OCI-LY1 (cell line): ENCODE measurements at regions not wholly inside any gene's neighbourhood (a gene's known extent, or its start where the extent isn't known, plus 50 kb on each side); places are given as distances from the start of the nearest gene placed in this dataset.

Experiments
- H2AFZ ChIP-seq: fragments of 200-600 bp; sonication (generic), shearing (Covaris generic); 2 replicates; pipeline ENCODE4 v1.6.0; 2014; ENCODE audit warnings: antibody characterized with exemption, mild to moderate bottlenecking, low read length
- H3F3A ChIP-seq: fragments of 200-600 bp; sonication (generic), shearing (Covaris generic); 2 replicates; pipeline ENCODE4 v1.6.0; 2014; ENCODE audit warnings: mild to moderate bottlenecking, antibody characterized with exemption, low read length, moderate library complexity; ENCODE audit not compliant: insufficient read depth
- H3K27ac ChIP-seq: fragments of 200-600 bp; sonication (generic); 2 replicates; pipeline ENCODE4 v1.5.1; 2014; ENCODE audit warnings: low read length, mixed run types, mild to moderate bottlenecking, low read depth; ENCODE audit not compliant: poor library complexity, severe bottlenecking
- H3K27me3 ChIP-seq: fragments of 200-600 bp; sonication (generic); 2 replicates; pipeline ENCODE4 v1.6.0; 2014; ENCODE audit warnings: antibody characterized with exemption, mild to moderate bottlenecking, low read length, moderate library complexity; ENCODE audit not compliant: insufficient read depth
- H3K36me3 ChIP-seq: fragments of 200-600 bp; sonication (generic); 2 replicates; pipeline ENCODE4 v1.6.1; 2014; ENCODE audit warnings: mild to moderate bottlenecking, antibody characterized with exemption, low read length, moderate library complexity, mixed read lengths; ENCODE audit not compliant: insufficient read depth
- H3K4me1 ChIP-seq: fragments of 200-600 bp; sonication (generic); 2 replicates; pipeline ENCODE4 v1.5.1; 2014; ENCODE audit warnings: mild to moderate bottlenecking, low read length, moderate library complexity; ENCODE audit not compliant: insufficient read depth, severe bottlenecking
- H3K4me2 ChIP-seq: fragments of 200-600 bp; sonication (generic), shearing (Covaris generic); 2 replicates; pipeline ENCODE4 v1.6.1; 2014; ENCODE audit warnings: low read length
- H3K4me3 ChIP-seq: fragments of 200-600 bp; sonication (generic); 2 replicates; pipeline ENCODE4 v1.5.1; 2014; ENCODE audit warnings: low read length, low read depth, mild to moderate bottlenecking, mixed read lengths; ENCODE audit not compliant: poor library complexity, severe bottlenecking
- H3K79me2 ChIP-seq: fragments of 200-600 bp; shearing (Covaris generic); 2 replicates; pipeline ENCODE4 v1.6.1; 2016; ENCODE audit warnings: mixed run types, low read length, mixed read lengths; ENCODE audit not compliant: insufficient read depth
- H3K9ac ChIP-seq: fragments of 200-600 bp; sonication (generic), shearing (Covaris generic); 2 replicates; pipeline ENCODE4 v1.6.1; 2014; ENCODE audit warnings: mild to moderate bottlenecking, low read length, mixed read lengths
- H3K9me2 ChIP-seq: fragments of 200-600 bp; sonication (generic), shearing (Covaris generic); 2 replicates; pipeline ENCODE4 v1.6.1; 2014; ENCODE audit warnings: low read depth, mild to moderate bottlenecking, low read length, mixed read lengths
- H3K9me3 ChIP-seq: fragments of 200-600 bp; shearing (Covaris generic); 2 replicates; pipeline ENCODE4 v1.6.1; 2014; ENCODE audit warnings: low read length, mixed read lengths
- H4K20me1 ChIP-seq: fragments of 200-600 bp; sonication (generic), shearing (Covaris generic); 2 replicates; pipeline ENCODE4 v1.6.0; 2016; ENCODE audit warnings: mild to moderate bottlenecking, low read length; ENCODE audit not compliant: insufficient read depth
- CTCF ChIP-seq: fragments of 200-600 bp; sonication (generic), shearing (Covaris generic); IDR thresholded peaks from 2 replicates; pipeline ENCODE4 v1.5.1; 2017; ENCODE audit warnings: mild to moderate bottlenecking, antibody characterized with exemption, low read length, moderate library complexity, mixed read lengths
- EZH2 ChIP-seq: fragments of 200-600 bp; sonication (generic), shearing (Covaris generic); IDR thresholded peaks from 2 replicates; pipeline ENCODE4 v1.8.0; 2017; ENCODE audit warnings: borderline replicate concordance, mixed run types, mild to moderate bottlenecking, antibody characterized with exemption, low read length, moderate library complexity, mixed read lengths

GRCh38 chr18:49662506-49662905, 100.6 kb downstream of the LIPG start:
- no peak overlapping the region for H3K9ac ChIP-seq
- no peaks in the 10 kb centered on the region for H3K9me2 ChIP-seq
- 0 out of 2 replicates have a peak, but pooled peaks cover 3% of the 10 kb centered on the region for H3K27me3 ChIP-seq
- no peak for TF ChIP-seq EZH2
- no peak for TF ChIP-seq CTCF
- H3K9me3 ChIP-seq = no peaks in the 10 kb centered on the region
- no peak overlapping the region for H2AFZ ChIP-seq
- no peak overlapping the region for H3K4me2 ChIP-seq
- H3K79me2 ChIP-seq = no peaks in the 10 kb centered on the region
- H4K20me1 ChIP-seq = no peaks in the 10 kb centered on the region
- no peak overlapping the region for H3K27ac ChIP-seq
- H3K4me1 ChIP-seq = no peaks in the 10 kb centered on the region
- no peaks in the 10 kb centered on the region for H3K36me3 ChIP-seq
- H3K4me3 ChIP-seq = no peak overlapping the region
- H3F3A ChIP-seq = no peaks in the 10 kb centered on the region

GRCh38 chr18:49658823-49659404, 97.1 kb downstream of the LIPG start:
- Histone ChIP-seq H4K20me1 (no peaks in the 10 kb centered on the region), H3K4me1 (no peaks in the 10 kb centered on the region), H3K9me3 (no peaks in the 10 kb centered on the region), H3K9ac (no peak overlapping the region), H3K36me3 (no peaks in the 10 kb centered on the region), H3F3A (no peaks in the 10 kb centered on the region), H3K9me2 (no peaks in the 10 kb centered on the region), H3K4me2 (no peak overlapping the region), H3K27me3 (0 out of 2 replicates have a peak, but pooled peaks cover 3% of the 10 kb centered on the region), H3K4me3 (no peak overlapping the region), H3K79me2 (no peaks in the 10 kb centered on the region), H3K27ac (no peak overlapping the region), H2AFZ (no peak overlapping the region)
- no peak for TF ChIP-seq EZH2
- TF ChIP-seq CTCF = no peak

- Histone ChIP-seq H3F3A (no peaks in the 10 kb centered on the region), H3K4me2 (no peak overlapping the region), H3K4me1 (no peaks in the 10 kb centered on the region), H3K27me3 (no peaks in the 10 kb centered on the region), H3K27ac (no peak overlapping the region), H3K9me3 (no peaks in the 10 kb centered on the region), H3K36me3 (no peaks in the 10 kb centered on the region), H3K9ac (no peak overlapping the region), H2AFZ (no peak overlapping the region), H3K4me3 (no peak overlapping the region), H3K9me2 (no peaks in the 10 kb centered on the region), H4K20me1 (no peaks in the 10 kb centered on the region), H3K79me2 (no peaks in the 10 kb centered on the region)
- TF ChIP-seq CTCF (no peak), EZH2 (no peak)
Observed at GRCh38 chr18:49656073-49656692, 94.3 kb downstream of the LIPG start.
